SK-N-SH (cell line): ENCODE measurements at regions not wholly inside any gene's neighbourhood (a gene's known extent, or its start where the extent isn't known, plus 50 kb on each side); places are given as distances from the start of the nearest gene placed in this dataset.

Source experiments
- CTCF ChIP-seq: fragments of 200-600 bp; sonication (generic); IDR thresholded peaks from 2 replicates; pipeline ENCODE4 v1.6.1; 2017; ENCODE audit warnings: antibody characterized with exemption, mild to moderate bottlenecking, moderate library complexity
- GABPA ChIP-seq: IDR thresholded peaks from 2 replicates; pipeline ENCODE4 v1.4.0; 2012; ENCODE audit warnings: low read depth, mild to moderate bottlenecking
- JUND ChIP-seq: IDR thresholded peaks from 2 replicates; pipeline ENCODE4 v1.4.0; 2012
- REST ChIP-seq: IDR thresholded peaks from 2 replicates; pipeline ENCODE4 v1.6.1; 2012; ENCODE audit warnings: mild to moderate bottlenecking, low read depth, low read length, moderate library complexity
- SIN3A ChIP-seq: IDR thresholded peaks from 2 replicates; pipeline ENCODE4 v1.6.1; 2012; ENCODE audit warnings: low read depth, mild to moderate bottlenecking, low read length, moderate library complexity, borderline replicate concordance
- SMC3 ChIP-seq: IDR thresholded peaks from 2 replicates; pipeline ENCODE4 v1.6.1; 2012; ENCODE audit warnings: low read depth, low read length, improper control_type of control experiment
- TAF1 ChIP-seq: IDR thresholded peaks from 2 replicates; pipeline ENCODE4 v1.6.1; 2012; ENCODE audit warnings: low read depth, mild to moderate bottlenecking, low read length, moderate library complexity, borderline replicate concordance
- USF2 ChIP-seq: fragments of 150-350 bp; IDR thresholded peaks from 2 replicates; pipeline ENCODE4 v1.6.1; 2017; ENCODE audit warnings: antibody characterized with exemption, low read length, low read depth, borderline replicate concordance

GRCh38 chr3:177862962-177863491, 665.7 kb upstream of the TBL1XR1 start:
- no peak for TF ChIP-seq GABPA
- TF ChIP-seq USF2, result no peak
- TF ChIP-seq TAF1, result no peak
- no peak for TF ChIP-seq JUND
- no peak for TF ChIP-seq CTCF
- TF ChIP-seq SIN3A, result no peak
- TF ChIP-seq REST, result no peak
- TF ChIP-seq SMC3, result no peak
